Muscle of arm (tissue), 1 donor: ENCODE measurements at regions not wholly inside any gene's neighbourhood (a gene's known extent, or its start where the extent isn't known, plus 50 kb on each side); places are given as distances from the start of the nearest gene placed in this dataset.

ENCODE experiments used
- DNase-seq: peaks from one replicate; pipeline ENCODE4 v3.0.0-alpha.2; 2013

- no peak for DNase-seq
These were observed 164.6 kb upstream of the RALGAPA2 start for GRCh38 chr20:20877079-20877478.

- no peak for DNase-seq
These were observed 163.3 kb upstream of the RALGAPA2 start for GRCh38 chr20:20875716-20876115.

- DNase-seq = no peak
These were observed 160.0 kb upstream of the RALGAPA2 start for GRCh38 chr20:20872428-20872827.

- DNase-seq = no peak
These were observed 156.8 kb upstream of the RALGAPA2 start for GRCh38 chr20:20869161-20869775.

- peak; percentile 51 for DNase-seq
These were observed 152.1 kb upstream of the RALGAPA2 start for GRCh38 chr20:20864351-20865096.

- peak; percentile 88 for DNase-seq
These were observed 147.8 kb upstream of the RALGAPA2 start for GRCh38 chr20:20860078-20860806.

GRCh38 chr20:20859510-20859909 lies 147.1 kb upstream of the RALGAPA2 start:
- DNase-seq = no peak

- no peak for DNase-seq
These were observed 144.5 kb upstream of the RALGAPA2 start for GRCh38 chr20:20856956-20857355.

- DNase-seq = no peak
These were observed 143.9 kb upstream of the RALGAPA2 start for GRCh38 chr20:20856306-20856705.

GRCh38 chr20:20851385-20851784 lies 138.9 kb upstream of the RALGAPA2 start:
- no peak for DNase-seq

GRCh38 chr20:20850407-20850806 lies 138.0 kb upstream of the RALGAPA2 start:
- no peak for DNase-seq

- DNase-seq = no peak
These were observed 136.7 kb upstream of the RALGAPA2 start for GRCh38 chr20:20849161-20849560.

- no peak for DNase-seq
These were observed 135.4 kb upstream of the RALGAPA2 start for GRCh38 chr20:20847814-20848213.

- DNase-seq = no peak
These were observed 131.5 kb upstream of the RALGAPA2 start for GRCh38 chr20:20843982-20844381.

- no peak for DNase-seq
These were observed 127.3 kb upstream of the RALGAPA2 start for GRCh38 chr20:20839771-20840170.

- peak; percentile 58 for DNase-seq
These were observed 125.2 kb upstream of the RALGAPA2 start for GRCh38 chr20:20837574-20838021.

- no peak for DNase-seq
These were observed 124.4 kb upstream of the RALGAPA2 start for GRCh38 chr20:20836836-20837235.

GRCh38 chr20:20835897-20836296 lies 123.5 kb upstream of the RALGAPA2 start:
- no peak for DNase-seq

- no peak for DNase-seq
These were observed 121.6 kb upstream of the RALGAPA2 start for GRCh38 chr20:20834008-20834407.

GRCh38 chr20:20832715-20833114 lies 120.3 kb upstream of the RALGAPA2 start:
- DNase-seq = no peak

- no peak for DNase-seq
These were observed 119.3 kb upstream of the RALGAPA2 start for GRCh38 chr20:20831794-20832193.

- no peak for DNase-seq
These were observed 117.2 kb upstream of the RALGAPA2 start for GRCh38 chr20:20829681-20830080.
